HepG2 (cell line): ENCODE measurements at regions not wholly inside any gene's neighbourhood (a gene's known extent, or its start where the extent isn't known, plus 50 kb on each side); places are given as distances from the start of the nearest gene placed in this dataset.

Experiments
- ESRRA ChIP-seq: sonication (generic); formaldehyde crosslinking; IDR thresholded peaks from 2 replicates; pipeline ENCODE4 v1.5.1; 2020; ENCODE audit warnings: mild to moderate bottlenecking, low read depth, missing genetic modification reagents
- HES4 ChIP-seq: sonication (generic); formaldehyde crosslinking; IDR thresholded peaks from 2 replicates; pipeline ENCODE4 v1.9.0; 2021; ENCODE audit warnings: mild to moderate bottlenecking, missing genetic modification reagents, borderline replicate concordance
- ISX ChIP-seq: sonication (generic); formaldehyde crosslinking; conservative IDR thresholded peaks from 2 replicates; pipeline ENCODE4 v1.5.0; 2020; ENCODE audit warnings: missing genetic modification reagents
- SALL2 ChIP-seq: sonication (generic); formaldehyde crosslinking; IDR thresholded peaks from 2 replicates; pipeline ENCODE4 v1.8.1; 2023; ENCODE audit warnings: mild to moderate bottlenecking, missing genetic modification reagents, inconsistent platforms
- SAP130 ChIP-seq: IDR thresholded peaks from 2 replicates; pipeline ENCODE4 v1.6.1; 2016; ENCODE audit warnings: low read depth
- ZFP82 ChIP-seq: sonication (generic); formaldehyde crosslinking; IDR thresholded peaks from 2 replicates; pipeline ENCODE4 v1.5.1; 2020; ENCODE audit warnings: mild to moderate bottlenecking, missing genetic modification reagents, borderline replicate concordance
- ZNF672 ChIP-seq: sonication (generic); formaldehyde crosslinking; IDR thresholded peaks from 2 replicates; pipeline ENCODE4 v1.8.1; 2022; ENCODE audit warnings: missing genetic modification reagents
- ZNF674 ChIP-seq: sonication (generic); formaldehyde crosslinking; IDR thresholded peaks from 2 replicates; pipeline ENCODE4 v1.5.0; 2020; ENCODE audit warnings: low read depth, mild to moderate bottlenecking, missing genetic modification reagents
- ZNF782 ChIP-seq: sonication (generic); formaldehyde crosslinking; IDR thresholded peaks from 2 replicates; pipeline ENCODE4 v1.4.0; 2020; ENCODE audit warnings: missing genetic modification reagents, mild to moderate bottlenecking, borderline replicate concordance
- ZNF850 ChIP-seq: sonication (generic); formaldehyde crosslinking; conservative IDR thresholded peaks from 2 replicates; pipeline ENCODE4 v1.9.0; 2021; ENCODE audit warnings: mild to moderate bottlenecking, missing genetic modification reagents
- TF ChIP-seq, protein P1 (sequence below): sonication (generic); formaldehyde crosslinking; IDR thresholded peaks from 2 replicates; pipeline ENCODE4 v1.5.1; 2020; ENCODE audit warnings: missing genetic modification reagents, mild to moderate bottlenecking, borderline replicate concordance
- TF ChIP-seq, protein P2 (sequence below): sonication (generic); formaldehyde crosslinking; IDR thresholded peaks from 2 replicates; pipeline ENCODE4 v1.4.0; 2020; ENCODE audit warnings: missing genetic modification reagents, mild to moderate bottlenecking, borderline replicate concordance
- TF ChIP-seq, protein P3 (sequence below): IDR thresholded peaks from 2 replicates; pipeline ENCODE4 v1.6.1; 2016
- TF ChIP-seq, protein P4 (sequence below): sonication (generic); formaldehyde crosslinking; IDR thresholded peaks from 2 replicates; pipeline ENCODE4 v1.5.0; 2020; ENCODE audit warnings: mild to moderate bottlenecking, missing genetic modification reagents, moderate library complexity
- TF ChIP-seq, protein P5 (sequence below): IDR thresholded peaks from 2 replicates; pipeline ENCODE4 v1.6.1; 2016; ENCODE audit warnings: low read depth, missing genetic modification reagents, missing compliant biosample characterization

DNA sequence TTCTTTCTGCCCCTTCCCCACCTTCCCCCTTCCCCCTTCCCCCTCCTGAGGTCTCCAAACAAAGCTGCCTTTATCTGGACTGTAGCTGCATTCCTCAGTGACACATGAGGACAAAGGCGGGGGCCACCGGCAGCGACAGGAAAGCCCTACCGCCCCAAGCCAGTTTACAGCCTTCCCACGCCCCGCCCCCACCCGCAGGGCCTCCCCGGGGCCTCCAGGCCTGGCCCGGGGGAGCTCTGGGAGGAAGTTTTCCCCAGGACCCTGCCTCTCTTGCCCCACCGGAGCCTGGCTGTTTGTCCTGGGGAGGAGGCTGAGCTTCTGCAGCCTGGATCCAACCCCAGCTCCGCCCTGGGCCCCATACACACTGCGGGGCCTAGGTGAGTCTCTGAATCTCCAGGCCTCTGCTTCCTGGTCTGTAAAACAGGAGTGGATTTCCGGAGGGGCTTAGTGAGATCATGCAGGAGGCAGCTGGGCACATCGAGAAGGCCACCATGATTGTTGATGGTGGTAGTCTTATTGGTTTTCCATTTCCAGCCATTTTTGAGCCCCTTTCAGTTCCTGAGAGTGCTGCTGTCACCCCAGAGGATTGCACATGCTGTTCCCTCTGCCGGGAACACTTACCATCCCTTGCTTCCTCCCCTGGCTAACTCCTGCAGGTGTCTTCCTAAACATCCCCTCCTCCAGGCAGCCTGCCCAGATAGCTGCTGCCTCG is 130.7 kb downstream of the MN1 start (continued):
- TF ChIP-seq, protein P1, sequence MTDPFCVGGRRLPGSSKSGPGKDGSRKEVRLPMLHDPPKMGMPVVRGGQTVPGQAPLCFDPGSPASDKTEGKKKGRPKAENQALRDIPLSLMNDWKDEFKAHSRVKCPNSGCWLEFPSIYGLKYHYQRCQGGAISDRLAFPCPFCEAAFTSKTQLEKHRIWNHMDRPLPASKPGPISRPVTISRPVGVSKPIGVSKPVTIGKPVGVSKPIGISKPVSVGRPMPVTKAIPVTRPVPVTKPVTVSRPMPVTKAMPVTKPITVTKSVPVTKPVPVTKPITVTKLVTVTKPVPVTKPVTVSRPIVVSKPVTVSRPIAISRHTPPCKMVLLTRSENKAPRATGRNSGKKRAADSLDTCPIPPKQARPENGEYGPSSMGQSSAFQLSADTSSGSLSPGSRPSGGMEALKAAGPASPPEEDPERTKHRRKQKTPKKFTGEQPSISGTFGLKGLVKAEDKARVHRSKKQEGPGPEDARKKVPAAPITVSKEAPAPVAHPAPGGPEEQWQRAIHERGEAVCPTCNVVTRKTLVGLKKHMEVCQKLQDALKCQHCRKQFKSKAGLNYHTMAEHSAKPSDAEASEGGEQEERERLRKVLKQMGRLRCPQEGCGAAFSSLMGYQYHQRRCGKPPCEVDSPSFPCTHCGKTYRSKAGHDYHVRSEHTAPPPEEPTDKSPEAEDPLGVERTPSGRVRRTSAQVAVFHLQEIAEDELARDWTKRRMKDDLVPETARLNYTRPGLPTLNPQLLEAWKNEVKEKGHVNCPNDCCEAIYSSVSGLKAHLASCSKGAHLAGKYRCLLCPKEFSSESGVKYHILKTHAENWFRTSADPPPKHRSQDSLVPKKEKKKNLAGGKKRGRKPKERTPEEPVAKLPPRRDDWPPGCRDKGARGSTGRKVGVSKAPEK = no peak
- TF ChIP-seq HES4 (CRISPR knock-in tag) (no peak), ZNF782 (no peak), ZNF672 (CRISPR knock-in tag) (no peak), ISX (no peak), SALL2 (CRISPR knock-in tag) (no peak), ZNF674 (no peak), ZNF850 (CRISPR knock-in tag) (no peak), SAP130 (CRISPR knock-in tag) (peak; percentile 48), ESRRA (CRISPR knock-in tag) (no peak), ZFP82 (CRISPR knock-in tag) (no peak)
- TF ChIP-seq, protein P2, sequence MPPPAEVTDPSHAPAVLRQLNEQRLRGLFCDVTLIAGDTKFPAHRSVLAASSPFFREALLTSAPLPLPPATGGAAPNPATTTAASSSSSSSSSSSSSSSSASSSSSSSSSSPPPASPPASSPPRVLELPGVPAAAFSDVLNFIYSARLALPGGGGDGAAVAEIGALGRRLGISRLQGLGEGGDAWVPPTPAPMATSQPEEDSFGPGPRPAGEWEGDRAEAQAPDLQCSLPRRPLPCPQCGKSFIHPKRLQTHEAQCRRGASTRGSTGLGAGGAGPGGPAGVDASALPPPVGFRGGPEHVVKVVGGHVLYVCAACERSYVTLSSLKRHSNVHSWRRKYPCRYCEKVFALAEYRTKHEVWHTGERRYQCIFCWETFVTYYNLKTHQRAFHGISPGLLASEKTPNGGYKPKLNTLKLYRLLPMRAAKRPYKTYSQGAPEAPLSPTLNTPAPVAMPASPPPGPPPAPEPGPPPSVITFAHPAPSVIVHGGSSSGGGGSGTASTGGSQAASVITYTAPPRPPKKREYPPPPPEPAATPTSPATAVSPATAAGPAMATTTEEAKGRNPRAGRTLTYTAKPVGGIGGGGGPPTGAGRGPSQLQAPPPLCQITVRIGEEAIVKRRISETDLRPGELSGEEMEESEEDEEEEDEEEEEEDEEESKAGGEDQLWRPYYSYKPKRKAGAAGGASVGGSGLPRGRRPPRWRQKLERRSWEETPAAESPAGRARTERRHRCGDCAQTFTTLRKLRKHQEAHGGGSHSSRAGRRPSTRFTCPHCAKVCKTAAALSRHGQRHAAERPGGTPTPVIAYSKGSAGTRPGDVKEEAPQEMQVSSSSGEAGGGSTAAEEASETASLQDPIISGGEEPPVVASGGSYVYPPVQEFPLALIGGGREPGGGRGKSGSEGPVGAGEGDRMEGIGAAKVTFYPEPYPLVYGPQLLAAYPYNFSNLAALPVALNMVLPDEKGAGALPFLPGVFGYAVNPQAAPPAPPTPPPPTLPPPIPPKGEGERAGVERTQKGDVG (CRISPR knock-in tag) = no peak
- TF ChIP-seq, protein P3, sequence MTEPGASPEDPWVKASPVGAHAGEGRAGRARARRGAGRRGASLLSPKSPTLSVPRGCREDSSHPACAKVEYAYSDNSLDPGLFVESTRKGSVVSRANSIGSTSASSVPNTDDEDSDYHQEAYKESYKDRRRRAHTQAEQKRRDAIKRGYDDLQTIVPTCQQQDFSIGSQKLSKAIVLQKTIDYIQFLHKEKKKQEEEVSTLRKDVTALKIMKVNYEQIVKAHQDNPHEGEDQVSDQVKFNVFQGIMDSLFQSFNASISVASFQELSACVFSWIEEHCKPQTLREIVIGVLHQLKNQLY (CRISPR knock-in tag) = no peak
- TF ChIP-seq, protein P4, sequence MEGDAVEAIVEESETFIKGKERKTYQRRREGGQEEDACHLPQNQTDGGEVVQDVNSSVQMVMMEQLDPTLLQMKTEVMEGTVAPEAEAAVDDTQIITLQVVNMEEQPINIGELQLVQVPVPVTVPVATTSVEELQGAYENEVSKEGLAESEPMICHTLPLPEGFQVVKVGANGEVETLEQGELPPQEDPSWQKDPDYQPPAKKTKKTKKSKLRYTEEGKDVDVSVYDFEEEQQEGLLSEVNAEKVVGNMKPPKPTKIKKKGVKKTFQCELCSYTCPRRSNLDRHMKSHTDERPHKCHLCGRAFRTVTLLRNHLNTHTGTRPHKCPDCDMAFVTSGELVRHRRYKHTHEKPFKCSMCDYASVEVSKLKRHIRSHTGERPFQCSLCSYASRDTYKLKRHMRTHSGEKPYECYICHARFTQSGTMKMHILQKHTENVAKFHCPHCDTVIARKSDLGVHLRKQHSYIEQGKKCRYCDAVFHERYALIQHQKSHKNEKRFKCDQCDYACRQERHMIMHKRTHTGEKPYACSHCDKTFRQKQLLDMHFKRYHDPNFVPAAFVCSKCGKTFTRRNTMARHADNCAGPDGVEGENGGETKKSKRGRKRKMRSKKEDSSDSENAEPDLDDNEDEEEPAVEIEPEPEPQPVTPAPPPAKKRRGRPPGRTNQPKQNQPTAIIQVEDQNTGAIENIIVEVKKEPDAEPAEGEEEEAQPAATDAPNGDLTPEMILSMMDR (CRISPR knock-in tag) = no peak
- TF ChIP-seq, protein P5, sequence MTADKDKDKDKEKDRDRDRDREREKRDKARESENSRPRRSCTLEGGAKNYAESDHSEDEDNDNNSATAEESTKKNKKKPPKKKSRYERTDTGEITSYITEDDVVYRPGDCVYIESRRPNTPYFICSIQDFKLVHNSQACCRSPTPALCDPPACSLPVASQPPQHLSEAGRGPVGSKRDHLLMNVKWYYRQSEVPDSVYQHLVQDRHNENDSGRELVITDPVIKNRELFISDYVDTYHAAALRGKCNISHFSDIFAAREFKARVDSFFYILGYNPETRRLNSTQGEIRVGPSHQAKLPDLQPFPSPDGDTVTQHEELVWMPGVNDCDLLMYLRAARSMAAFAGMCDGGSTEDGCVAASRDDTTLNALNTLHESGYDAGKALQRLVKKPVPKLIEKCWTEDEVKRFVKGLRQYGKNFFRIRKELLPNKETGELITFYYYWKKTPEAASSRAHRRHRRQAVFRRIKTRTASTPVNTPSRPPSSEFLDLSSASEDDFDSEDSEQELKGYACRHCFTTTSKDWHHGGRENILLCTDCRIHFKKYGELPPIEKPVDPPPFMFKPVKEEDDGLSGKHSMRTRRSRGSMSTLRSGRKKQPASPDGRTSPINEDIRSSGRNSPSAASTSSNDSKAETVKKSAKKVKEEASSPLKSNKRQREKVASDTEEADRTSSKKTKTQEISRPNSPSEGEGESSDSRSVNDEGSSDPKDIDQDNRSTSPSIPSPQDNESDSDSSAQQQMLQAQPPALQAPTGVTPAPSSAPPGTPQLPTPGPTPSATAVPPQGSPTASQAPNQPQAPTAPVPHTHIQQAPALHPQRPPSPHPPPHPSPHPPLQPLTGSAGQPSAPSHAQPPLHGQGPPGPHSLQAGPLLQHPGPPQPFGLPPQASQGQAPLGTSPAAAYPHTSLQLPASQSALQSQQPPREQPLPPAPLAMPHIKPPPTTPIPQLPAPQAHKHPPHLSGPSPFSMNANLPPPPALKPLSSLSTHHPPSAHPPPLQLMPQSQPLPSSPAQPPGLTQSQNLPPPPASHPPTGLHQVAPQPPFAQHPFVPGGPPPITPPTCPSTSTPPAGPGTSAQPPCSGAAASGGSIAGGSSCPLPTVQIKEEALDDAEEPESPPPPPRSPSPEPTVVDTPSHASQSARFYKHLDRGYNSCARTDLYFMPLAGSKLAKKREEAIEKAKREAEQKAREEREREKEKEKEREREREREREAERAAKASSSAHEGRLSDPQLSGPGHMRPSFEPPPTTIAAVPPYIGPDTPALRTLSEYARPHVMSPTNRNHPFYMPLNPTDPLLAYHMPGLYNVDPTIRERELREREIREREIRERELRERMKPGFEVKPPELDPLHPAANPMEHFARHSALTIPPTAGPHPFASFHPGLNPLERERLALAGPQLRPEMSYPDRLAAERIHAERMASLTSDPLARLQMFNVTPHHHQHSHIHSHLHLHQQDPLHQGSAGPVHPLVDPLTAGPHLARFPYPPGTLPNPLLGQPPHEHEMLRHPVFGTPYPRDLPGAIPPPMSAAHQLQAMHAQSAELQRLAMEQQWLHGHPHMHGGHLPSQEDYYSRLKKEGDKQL = no peak
